Keratinocyte (primary cell): ENCODE measurements at regions not wholly inside any gene's neighbourhood (a gene's known extent, or its start where the extent isn't known, plus 50 kb on each side); places are given as distances from the start of the nearest gene placed in this dataset.

Experiments
- DNase-seq: peaks from one replicate; pipeline ENCODE4 v3.0.0-alpha.2; 2011; ENCODE audit warnings: low read depth, missing footprints, low spot score
- FAIRE-seq: peaks from 2 replicates; lab custom pipeline; 2011; peaks lifted over from hg19 to GRCh38; lab: Jason Lieb, UNC
- H2AFZ ChIP-seq: 2 replicates; pipeline ENCODE4 v1.6.0; 2012; ENCODE audit warnings: low read length, control low read depth, inconsistent platforms; ENCODE audit not compliant: control insufficient read depth
- H3K27ac ChIP-seq: 2 replicates; pipeline ENCODE4 v1.5.1; 2011; ENCODE audit warnings: low read length; ENCODE audit not compliant: control insufficient read depth, insufficient read depth
- H3K27me3 ChIP-seq: 3 replicates; pipeline ENCODE4 v1.6.0; 2011; ENCODE audit warnings: low read length; ENCODE audit not compliant: control insufficient read depth, insufficient read depth; ENCODE audit errors: extremely low read depth
- H3K36me3 ChIP-seq, 2 experiments: 2 replicates in 1 of 2; 3 replicates in 1 of 2; pipeline ENCODE4 v1.5.1; 2011; ENCODE audit warnings: low read length in 2 of 2, mild to moderate bottlenecking in 1 of 2; ENCODE audit not compliant: control insufficient read depth in 2 of 2, insufficient read depth in 2 of 2; ENCODE audit errors: extremely low read depth in 1 of 2
- H3K4me1 ChIP-seq: 3 replicates; pipeline ENCODE4 v1.5.1; 2011; ENCODE audit warnings: low read length; ENCODE audit not compliant: control insufficient read depth, insufficient read depth; ENCODE audit errors: extremely low read depth
- H3K4me2 ChIP-seq: 3 replicates; pipeline ENCODE4 v1.6.0; 2011; ENCODE audit warnings: low read depth, low read length; ENCODE audit not compliant: control insufficient read depth, insufficient read depth; ENCODE audit errors: extremely low read depth
- H3K4me3 ChIP-seq, 3 experiments: fragments of 200-600 bp in 1 of 3; sonication (generic) in 1 of 3; 2 replicates in 2 of 3; 3 replicates in 1 of 3; pipeline ENCODE4 v1.5.1; 2011 to 2016; ENCODE audit warnings: low read length in 3 of 3, mild to moderate bottlenecking in 3 of 3, control low read depth in 2 of 3, inconsistent platforms in 1 of 3, low read depth in 1 of 3, mixed read lengths in 1 of 3, mixed run types in 1 of 3, moderate library complexity in 1 of 3; ENCODE audit not compliant: control insufficient read depth in 2 of 3, insufficient read depth in 2 of 3; ENCODE audit errors: extremely low read depth in 1 of 3
- H3K79me2 ChIP-seq: 2 replicates; pipeline ENCODE4 v1.6.0; 2012; ENCODE audit warnings: low read length; ENCODE audit not compliant: control insufficient read depth, insufficient read depth
- H3K9ac ChIP-seq: 3 replicates; pipeline ENCODE4 v1.6.0; 2011; ENCODE audit warnings: low read length; ENCODE audit not compliant: control insufficient read depth, insufficient read depth; ENCODE audit errors: extremely low read depth
- H3K9me1 ChIP-seq: 3 replicates; pipeline ENCODE4 v1.6.0; 2011; ENCODE audit warnings: low read length; ENCODE audit not compliant: control insufficient read depth, insufficient read depth; ENCODE audit errors: extremely low read depth
- H3K9me3 ChIP-seq: 2 replicates; pipeline ENCODE4 v1.5.1; 2012; ENCODE audit warnings: low read depth, low read length; ENCODE audit not compliant: control insufficient read depth
- H4K20me1 ChIP-seq: 3 replicates; pipeline ENCODE4 v1.6.0; 2011; ENCODE audit warnings: low read length; ENCODE audit not compliant: control insufficient read depth, insufficient read depth; ENCODE audit errors: extremely low read depth
- EZH2 ChIP-seq: IDR thresholded peaks from one replicate; pipeline ENCODE4 v1.6.1; 2012; ENCODE audit warnings: inconsistent platforms, mild to moderate bottlenecking, low read length, moderate library complexity
- dilution Hi-C: fragments of 300-500 bp; cut with MboI; formaldehyde crosslinking; loops from one replicate; pipeline ENCODE4 v1.7.0; 2020; ENCODE audit warnings: low sequenced_read_pairs; ENCODE audit not compliant: extremely low pct_ligation_motif_present
- TF ChIP-seq, protein P1 (sequence below), 3 experiments: IDR thresholded peaks in 1 of 3; conservative IDR thresholded peaks in 1 of 3; optimal IDR thresholded peaks in 1 of 3; 2 replicates in 2 of 3; 3 replicates in 1 of 3; pipeline versions ENCODE3 to v1.5.1; 2011; ENCODE audit warnings: low read length in 3 of 3, mild to moderate bottlenecking in 3 of 3, moderate library complexity in 2 of 3, control low read depth in 1 of 3, inconsistent platforms in 1 of 3; ENCODE audit not compliant: insufficient read depth in 2 of 3; ENCODE audit errors: extremely low read depth in 1 of 3

- Histone ChIP-seq H3K9me3 (no peaks in the 10 kb centered on the region), H3K4me2 (no peak overlapping the region), H4K20me1 (no peaks in the 10 kb centered on the region), H3K27me3 (no peaks in the 10 kb centered on the region), H3K9me1 (no peaks in the 10 kb centered on the region), H3K27ac (no peak overlapping the region), H3K4me1 (no peaks in the 10 kb centered on the region), H3K79me2 (no peaks in the 10 kb centered on the region), H3K36me3 (no peaks in the 10 kb centered on the region), H2AFZ (no peak overlapping the region), H3K9ac (no peak overlapping the region), H3K4me3 (no peak overlapping the region)
- DNase-seq (no peak), FAIRE-seq (no peak)
- dilution Hi-C loops, result no loop called here
- TF ChIP-seq, protein P1, sequence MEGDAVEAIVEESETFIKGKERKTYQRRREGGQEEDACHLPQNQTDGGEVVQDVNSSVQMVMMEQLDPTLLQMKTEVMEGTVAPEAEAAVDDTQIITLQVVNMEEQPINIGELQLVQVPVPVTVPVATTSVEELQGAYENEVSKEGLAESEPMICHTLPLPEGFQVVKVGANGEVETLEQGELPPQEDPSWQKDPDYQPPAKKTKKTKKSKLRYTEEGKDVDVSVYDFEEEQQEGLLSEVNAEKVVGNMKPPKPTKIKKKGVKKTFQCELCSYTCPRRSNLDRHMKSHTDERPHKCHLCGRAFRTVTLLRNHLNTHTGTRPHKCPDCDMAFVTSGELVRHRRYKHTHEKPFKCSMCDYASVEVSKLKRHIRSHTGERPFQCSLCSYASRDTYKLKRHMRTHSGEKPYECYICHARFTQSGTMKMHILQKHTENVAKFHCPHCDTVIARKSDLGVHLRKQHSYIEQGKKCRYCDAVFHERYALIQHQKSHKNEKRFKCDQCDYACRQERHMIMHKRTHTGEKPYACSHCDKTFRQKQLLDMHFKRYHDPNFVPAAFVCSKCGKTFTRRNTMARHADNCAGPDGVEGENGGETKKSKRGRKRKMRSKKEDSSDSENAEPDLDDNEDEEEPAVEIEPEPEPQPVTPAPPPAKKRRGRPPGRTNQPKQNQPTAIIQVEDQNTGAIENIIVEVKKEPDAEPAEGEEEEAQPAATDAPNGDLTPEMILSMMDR (optimal IDR thresholded peaks at IDR 0.05 in 1 of 3, IDR thresholded peaks at IDR 0.05 in 1 of 3, conservative IDR thresholded peaks at IDR 0.05 in 1 of 3; ENCODE audit: extremely low read depth in 1 of 3, insufficient read depth in 2 of 3, low read length in 3 of 3), result no peak
- no peak for TF ChIP-seq EZH2
Observed at GRCh38 chr10:31253237-31253636, 65.8 kb upstream of the ZEB1 start.

- no peaks in the 10 kb centered on the region for H3K9me1 ChIP-seq
- no peak overlapping the region for H3K4me2 ChIP-seq
- dilution Hi-C loops, result no loop called here
- H3K36me3 ChIP-seq, result no peaks in the 10 kb centered on the region
- TF ChIP-seq, protein P1 (optimal IDR thresholded peaks at IDR 0.05 in 1 of 3, IDR thresholded peaks at IDR 0.05 in 1 of 3, conservative IDR thresholded peaks at IDR 0.05 in 1 of 3; ENCODE audit: extremely low read depth in 1 of 3, insufficient read depth in 2 of 3, low read length in 3 of 3), result no peak
- TF ChIP-seq EZH2, result no peak
- H3K27me3 ChIP-seq, result no peaks in the 10 kb centered on the region
- no peak overlapping the region for H3K4me3 ChIP-seq
- H2AFZ ChIP-seq, result no peak overlapping the region
- DNase-seq (no peak), FAIRE-seq (no peak)
- no peaks in the 10 kb centered on the region for H3K4me1 ChIP-seq
- no peaks in the 10 kb centered on the region for H4K20me1 ChIP-seq
- H3K9me3 ChIP-seq, result no peaks in the 10 kb centered on the region
- no peak overlapping the region for H3K9ac ChIP-seq
- H3K27ac ChIP-seq, result no peak overlapping the region
- H3K79me2 ChIP-seq, result no peaks in the 10 kb centered on the region
Observed at GRCh38 chr10:31261511-31262311, 57.3 kb upstream of the ZEB1 start.
